H7 (cell line): ENCODE measurements at regions not wholly inside any gene's neighbourhood (a gene's known extent, or its start where the extent isn't known, plus 50 kb on each side); places are given as distances from the start of the nearest gene placed in this dataset.
"Not testable (repeated sequence)": the region's sequence is repeated elsewhere in the genome, so short reads cannot be mapped to it uniquely, and the experiment has no call there.

Experiments used
- DNase-seq: peaks from one replicate; pipeline ENCODE4 v3.0.0; 2012
- H3K27me3 ChIP-seq: 2 replicates; pipeline ENCODE4 v1.6.0; 2011; ENCODE audit warnings: mild to moderate bottlenecking, low read length; ENCODE audit not compliant: control insufficient read depth, insufficient read depth
- H3K36me3 ChIP-seq: replicated peaks from 2 replicates; pipeline ENCODE4 v1.5.1; 2011; ENCODE audit warnings: low read length; ENCODE audit not compliant: control insufficient read depth, insufficient read depth
- H3K4me3 ChIP-seq: 2 replicates; pipeline ENCODE4 v1.5.1; 2011; ENCODE audit warnings: low read depth, mild to moderate bottlenecking, control low read depth, low read length, moderate library complexity; ENCODE audit not compliant: insufficient read depth

- no peak for DNase-seq
- H3K27me3 ChIP-seq = no peaks in the 10 kb centered on the region
- no peak overlapping the region for H3K4me3 ChIP-seq
- no peaks in the 10 kb centered on the region for H3K36me3 ChIP-seq
These were observed 80.2 kb downstream of the SH2D1A start for GRCh38 chrX:124426288-124427169.

GRCh38 chrX:124433186-124433585, 86.8 kb downstream of the SH2D1A start:
- DNase-seq = no peak
- no peaks in the 10 kb centered on the region for H3K27me3 ChIP-seq
- no peaks in the 10 kb centered on the region for H3K36me3 ChIP-seq
- no peak overlapping the region for H3K4me3 ChIP-seq

- H3K36me3 ChIP-seq = no peaks in the 10 kb centered on the region
- no peak overlapping the region for H3K4me3 ChIP-seq
- no peak for DNase-seq
- H3K27me3 ChIP-seq = no peaks in the 10 kb centered on the region
These were observed 89.3 kb downstream of the SH2D1A start for GRCh38 chrX:124435616-124436015.

- H3K4me3 ChIP-seq = no peak overlapping the region
- H3K27me3 ChIP-seq = no peaks in the 10 kb centered on the region
- no peak for DNase-seq
- H3K36me3 ChIP-seq = no peaks in the 10 kb centered on the region
These were observed 94.3 kb downstream of the SH2D1A start for GRCh38 chrX:124440695-124441094.

GRCh38 chrX:124441971-124442590, 95.7 kb downstream of the SH2D1A start:
- H3K4me3 ChIP-seq = no peak overlapping the region
- no peak for DNase-seq
- no peaks in the 10 kb centered on the region for H3K27me3 ChIP-seq
- no peaks in the 10 kb centered on the region for H3K36me3 ChIP-seq

GRCh38 chrX:124455966-124456365, 109.6 kb downstream of the SH2D1A start:
- Histone ChIP-seq H3K27me3 (no peaks in the 10 kb centered on the region), H3K4me3 (no peak overlapping the region), H3K36me3 (no peaks in the 10 kb centered on the region)
- DNase-seq = no peak

GRCh38 chrX:124459851-124460250, 113.5 kb downstream of the SH2D1A start:
- DNase-seq, H3K36me3 ChIP-seq, H3K4me3 ChIP-seq, H3K27me3 ChIP-seq: not testable (repeated sequence)

- Histone ChIP-seq H3K36me3 (no peaks in the 10 kb centered on the region), H3K27me3 (no peaks in the 10 kb centered on the region), H3K4me3 (no peak overlapping the region)
- no peak for DNase-seq
These were observed 116.6 kb downstream of the SH2D1A start for GRCh38 chrX:124462931-124463330.

GRCh38 chrX:124467202-124467601, 120.8 kb downstream of the SH2D1A start:
- no peak overlapping the region for H3K4me3 ChIP-seq
- no peak for DNase-seq
- no peaks in the 10 kb centered on the region for H3K36me3 ChIP-seq
- H3K27me3 ChIP-seq = no peaks in the 10 kb centered on the region

GRCh38 chrX:124475358-124475757, 129.0 kb downstream of the SH2D1A start:
- Histone ChIP-seq H3K27me3 (no peaks in the 10 kb centered on the region), H3K36me3 (no peaks in the 10 kb centered on the region), H3K4me3 (no peak overlapping the region)
- no peak for DNase-seq

- Histone ChIP-seq H3K4me3 (no peak overlapping the region), H3K36me3 (no peaks in the 10 kb centered on the region), H3K27me3 (no peaks in the 10 kb centered on the region)
- DNase-seq = no peak
These were observed 130.2 kb downstream of the SH2D1A start for GRCh38 chrX:124476562-124476961.

- no peak for DNase-seq
- no peak overlapping the region for H3K4me3 ChIP-seq
- H3K36me3 ChIP-seq = no peaks in the 10 kb centered on the region
- H3K27me3 ChIP-seq = no peaks in the 10 kb centered on the region
These were observed 131.7 kb downstream of the SH2D1A start for GRCh38 chrX:124478046-124478445.

- H3K36me3 ChIP-seq = no peaks in the 10 kb centered on the region
- no peaks in the 10 kb centered on the region for H3K27me3 ChIP-seq
- no peak for DNase-seq
- no peak overlapping the region for H3K4me3 ChIP-seq
These were observed 142.2 kb downstream of the SH2D1A start for GRCh38 chrX:124488412-124489161.

GRCh38 chrX:124493984-124494383, 147.6 kb downstream of the SH2D1A start:
- Histone ChIP-seq H3K27me3 (no peaks in the 10 kb centered on the region), H3K36me3 (no peaks in the 10 kb centered on the region), H3K4me3 (no peak overlapping the region)
- DNase-seq = no peak

- no peak for DNase-seq
- no peaks in the 10 kb centered on the region for H3K27me3 ChIP-seq
- no peak overlapping the region for H3K4me3 ChIP-seq
- no peaks in the 10 kb centered on the region for H3K36me3 ChIP-seq
These were observed 151.0 kb downstream of the SH2D1A start for GRCh38 chrX:124497386-124497785.
